ENCODE measurements at regions not wholly inside any gene's neighbourhood (a gene's known extent, or its start where the extent isn't known, plus 50 kb on each side); places are given as distances from the start of the nearest gene placed in this dataset.

GRCh38 chr4:167550021-167550420, 315.7 kb upstream of the SPOCK3 start:
- no peak for TF ChIP-seq POLR2A (IDR thresholded peaks at IDR 0.05; ENCODE audit: low read depth)
- TF ChIP-seq CTCF (IDR thresholded peaks at IDR 0.05), result no peak
- no peak for TF ChIP-seq POLR2AphosphoS5 (IDR thresholded peaks at IDR 0.05)
